GM12874 (cell line): ENCODE measurements at regions not wholly inside any gene's neighbourhood (a gene's known extent, or its start where the extent isn't known, plus 50 kb on each side); places are given as distances from the start of the nearest gene placed in this dataset.

Experiments
- TF ChIP-seq, protein P1 (sequence below): IDR thresholded peaks from 2 replicates; pipeline ENCODE4 v1.5.1; 2011; ENCODE audit warnings: low read depth, mild to moderate bottlenecking, control low read depth, low read length, moderate library complexity; ENCODE audit not compliant: insufficient read depth

DNA sequence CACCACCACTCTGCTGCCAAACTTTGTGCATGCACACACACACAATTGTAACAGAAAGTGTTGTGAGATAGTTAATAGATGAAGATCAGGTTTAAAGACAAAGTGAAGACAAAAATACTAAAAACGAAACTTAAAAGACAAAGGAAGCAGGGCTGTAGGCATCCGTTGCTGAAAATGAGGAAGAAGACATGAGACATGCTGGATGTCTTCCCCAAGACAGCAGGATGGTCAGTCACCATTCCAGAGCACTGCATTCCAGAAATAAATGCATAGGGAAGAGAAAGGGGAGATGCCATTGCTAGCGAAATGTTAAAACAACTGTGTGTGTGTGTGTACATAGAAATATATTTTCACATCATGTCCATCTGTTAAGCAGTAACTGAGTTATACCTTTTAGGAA, 520.1 kb downstream of the SUCLA2 start:
- TF ChIP-seq, protein P1, sequence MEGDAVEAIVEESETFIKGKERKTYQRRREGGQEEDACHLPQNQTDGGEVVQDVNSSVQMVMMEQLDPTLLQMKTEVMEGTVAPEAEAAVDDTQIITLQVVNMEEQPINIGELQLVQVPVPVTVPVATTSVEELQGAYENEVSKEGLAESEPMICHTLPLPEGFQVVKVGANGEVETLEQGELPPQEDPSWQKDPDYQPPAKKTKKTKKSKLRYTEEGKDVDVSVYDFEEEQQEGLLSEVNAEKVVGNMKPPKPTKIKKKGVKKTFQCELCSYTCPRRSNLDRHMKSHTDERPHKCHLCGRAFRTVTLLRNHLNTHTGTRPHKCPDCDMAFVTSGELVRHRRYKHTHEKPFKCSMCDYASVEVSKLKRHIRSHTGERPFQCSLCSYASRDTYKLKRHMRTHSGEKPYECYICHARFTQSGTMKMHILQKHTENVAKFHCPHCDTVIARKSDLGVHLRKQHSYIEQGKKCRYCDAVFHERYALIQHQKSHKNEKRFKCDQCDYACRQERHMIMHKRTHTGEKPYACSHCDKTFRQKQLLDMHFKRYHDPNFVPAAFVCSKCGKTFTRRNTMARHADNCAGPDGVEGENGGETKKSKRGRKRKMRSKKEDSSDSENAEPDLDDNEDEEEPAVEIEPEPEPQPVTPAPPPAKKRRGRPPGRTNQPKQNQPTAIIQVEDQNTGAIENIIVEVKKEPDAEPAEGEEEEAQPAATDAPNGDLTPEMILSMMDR, result no peak

DNA sequence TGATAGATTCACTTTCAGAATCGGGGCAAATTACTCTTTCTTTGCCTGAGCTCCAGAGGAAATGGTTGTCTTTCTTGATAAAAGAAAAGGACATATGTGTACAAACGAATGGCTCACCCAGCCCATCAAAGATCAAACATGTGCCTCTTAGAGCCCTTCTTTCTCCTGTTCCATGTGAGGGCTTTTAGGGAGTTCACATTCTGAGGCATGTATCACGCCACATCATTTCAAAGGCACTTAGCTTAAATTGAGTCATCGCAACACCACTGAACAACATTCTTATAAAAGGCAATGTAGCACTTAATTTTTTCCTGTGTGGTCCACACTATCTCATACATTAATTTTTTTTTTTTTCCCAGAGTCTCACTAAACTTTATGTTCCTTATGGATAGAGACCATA, 521.0 kb downstream of the SUCLA2 start:
- TF ChIP-seq, protein P1, result no peak

DNA sequence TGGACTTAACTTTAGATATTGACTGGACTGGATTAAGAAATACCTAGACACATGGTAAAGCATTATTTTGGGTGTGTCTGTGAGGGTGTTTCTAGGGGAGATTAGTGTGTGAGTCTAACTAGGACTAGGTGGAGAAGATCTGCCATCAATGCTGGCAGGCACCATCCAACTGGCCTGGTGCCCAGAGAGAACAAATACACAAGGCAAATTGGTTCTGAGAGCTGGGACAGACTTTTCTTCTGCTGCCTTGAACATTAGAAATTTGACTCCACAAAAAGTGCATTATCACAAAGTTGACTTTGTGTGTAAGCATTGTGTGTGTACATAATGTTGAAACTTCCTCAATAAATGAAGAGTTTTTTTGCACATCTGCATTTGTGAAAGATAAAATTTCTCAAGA, 522.1 kb downstream of the SUCLA2 start:
- TF ChIP-seq, protein P1, result no peak

DNA sequence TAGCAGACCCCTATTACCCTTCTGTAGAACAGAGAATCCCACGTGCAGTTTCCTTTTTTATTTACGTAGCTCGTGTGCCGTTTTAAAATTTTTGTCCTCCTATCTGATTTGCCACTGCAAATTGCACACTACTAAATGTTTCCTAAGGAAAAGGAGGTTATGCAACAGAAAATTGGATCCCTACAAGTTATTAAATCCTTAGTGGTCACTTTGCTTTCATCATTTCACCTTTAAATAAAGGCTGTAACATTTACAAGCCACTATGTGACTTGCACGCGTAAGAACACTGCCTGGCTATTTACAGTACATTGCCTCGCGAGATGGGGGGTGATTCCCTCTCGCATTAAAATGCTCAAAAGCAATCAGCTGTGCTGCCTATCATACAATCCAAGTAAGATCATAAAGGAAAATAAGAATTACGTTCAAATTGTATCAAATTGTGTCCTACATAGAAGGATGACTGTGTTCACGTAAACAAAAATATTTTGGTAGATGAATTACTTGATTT, 525.6 kb downstream of the SUCLA2 start:
- TF ChIP-seq, protein P1, result no peak

- TF ChIP-seq, protein P1, result no peak
Observed at GRCh38 chr13:47474839-47475238, 526.2 kb downstream of the SUCLA2 start.

DNA sequence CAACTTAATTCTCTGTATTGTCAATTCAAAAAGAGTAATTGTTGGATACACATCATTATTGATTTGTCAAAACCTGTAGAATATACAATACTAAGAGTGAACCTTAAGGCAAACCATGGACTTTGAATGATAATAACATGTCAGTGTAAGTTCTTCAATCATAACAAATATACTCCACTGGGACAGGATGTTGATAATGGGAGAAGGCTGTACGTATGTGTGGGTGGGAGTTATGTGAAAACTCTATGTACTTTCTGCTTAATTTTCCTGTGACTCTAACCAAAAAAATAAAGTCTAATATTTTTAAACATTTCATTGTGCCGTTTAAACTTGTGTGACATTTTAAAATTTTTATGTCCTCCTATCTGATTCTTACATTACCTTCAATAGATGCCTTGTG, 526.7 kb downstream of the SUCLA2 start:
- TF ChIP-seq, protein P1, result no peak

GRCh38 chr13:47472516-47472915, 528.6 kb downstream of the SUCLA2 start:
- TF ChIP-seq, protein P1, result no peak

- TF ChIP-seq, protein P1, result no peak
Observed at GRCh38 chr13:47463726-47464125, 537.3 kb downstream of the SUCLA2 start.
